K562 (cell line): ENCODE measurements at regions not wholly inside any gene's neighbourhood (a gene's known extent, or its start where the extent isn't known, plus 50 kb on each side); places are given as distances from the start of the nearest gene placed in this dataset.

Experiments
- ATAC-seq: fragments of 200-7000 bp; cut with Tn5 transposase; 3 replicates; pipeline ENCODE4 v1.9.1; 2020; ENCODE audit warnings: moderate library complexity
- BruUV-seq: library from RNA; stranded (reverse); fragments of 400-500 nt; replicated peaks from 2 replicates; lab custom pipeline; 2021; lab: Mats Ljungman, UMichigan
- CTCF ChIA-PET: fragments of 300-600 bp; formaldehyde crosslinking; extraction: SDS; loops from one replicate; lab custom pipeline; 2021; ENCODE audit warnings: low intra/inter-chr PET ratio; lab: Yijun Ruan, JAX
- POLR2A ChIA-PET: fragments of 300-600, 350-650 bp; sonication (Branson Sonifier 250); formaldehyde crosslinking; extraction: SDS; loops from one replicate; lab custom pipeline; 2021; ENCODE audit warnings: antibody characterized with exemption, inconsistent platforms; lab: Yijun Ruan, JAX
- DNase-seq, 4 experiments: peaks; one replicate each; pipeline versions ENCODE4 v3.0.0 to v3.0.0-alpha.2; 2011 to 2018; ENCODE audit warnings: low spot score in 3 of 4, mixed read lengths in 3 of 4; ENCODE audit errors: extremely low read depth in 1 of 4
- FAIRE-seq: peaks from 2 replicates; lab custom pipeline; 2011; peaks lifted over from hg19 to GRCh38; lab: Jason Lieb, UNC
- H2AFZ ChIP-seq: 2 replicates; pipeline ENCODE4 v1.6.0; 2011; ENCODE audit warnings: low read depth, low read length, control low read depth, inconsistent platforms
- H3K27ac ChIP-seq: fragments of 200-600 bp; 3 replicates; pipeline ENCODE4 v1.8.0; 2011; ENCODE audit warnings: low read depth, mild to moderate bottlenecking, control low read depth, inconsistent platforms, low read length, moderate library complexity, mixed read lengths; ENCODE audit errors: extremely low read depth
- H3K27me3 ChIP-seq, 2 experiments: fragments of 300-600 bp in 1 of 2; 2 replicates in 1 of 2; 3 replicates in 1 of 2; pipeline versions ENCODE4 v1.6.0 to v1.8.0; 2011; ENCODE audit warnings: inconsistent platforms in 2 of 2, low read length in 2 of 2, mild to moderate bottlenecking in 1 of 2, mixed read lengths in 1 of 2, moderate library complexity in 1 of 2; ENCODE audit not compliant: control insufficient read depth in 2 of 2, insufficient read depth in 2 of 2
- H3K36me3 ChIP-seq: fragments of 300-600 bp; 3 replicates; pipeline ENCODE4 v1.8.0; 2011; ENCODE audit warnings: mild to moderate bottlenecking, low read length, inconsistent platforms; ENCODE audit not compliant: control insufficient read depth, insufficient read depth
- H3K4me1 ChIP-seq, 2 experiments: fragments of 200-600 bp in 1 of 2; replicated peaks in 1 of 2; 2 replicates in 1 of 2; 3 replicates in 1 of 2; pipeline versions ENCODE4 v1.5.1 to v1.8.0; 2011; ENCODE audit warnings: inconsistent platforms in 2 of 2, low read length in 2 of 2, mild to moderate bottlenecking in 1 of 2, mixed read lengths in 1 of 2, moderate library complexity in 1 of 2; ENCODE audit not compliant: control insufficient read depth in 2 of 2, insufficient read depth in 2 of 2
- H3K4me2 ChIP-seq: 2 replicates; pipeline ENCODE4 v1.6.1; 2011; ENCODE audit warnings: low read length, control low read depth, inconsistent platforms, mixed read lengths; ENCODE audit not compliant: insufficient read depth
- H3K4me3 ChIP-seq: fragments of 200-600 bp; sonication (generic), shearing (Covaris generic); 2 replicates; pipeline ENCODE4 v1.5.1; 2016; ENCODE audit warnings: control low read depth, inconsistent platforms
- H3K79me2 ChIP-seq: fragments of 200-600 bp; 3 replicates; pipeline ENCODE4 v1.8.0; 2011; ENCODE audit warnings: low read length, inconsistent platforms; ENCODE audit not compliant: control insufficient read depth, insufficient read depth
- H3K9ac ChIP-seq, 2 experiments: 2 replicates each; pipeline versions ENCODE4 v1.6.0 to v1.6.1; 2011; ENCODE audit warnings: low read depth in 2 of 2, low read length in 2 of 2, control low read depth in 1 of 2, inconsistent platforms in 1 of 2, mild to moderate bottlenecking in 1 of 2, mixed read lengths in 1 of 2; ENCODE audit not compliant: insufficient read depth in 1 of 2
- H3K9me1 ChIP-seq: one replicate; pipeline ENCODE4 v1.6.0; 2011; ENCODE audit warnings: inconsistent platforms, mild to moderate bottlenecking, low read length, moderate library complexity; ENCODE audit not compliant: control insufficient read depth, insufficient read depth
- H3K9me3 ChIP-seq: replicated peaks from 2 replicates; pipeline ENCODE4 v1.5.1; 2011; ENCODE audit warnings: low read depth, low read length, inconsistent platforms; ENCODE audit not compliant: control insufficient read depth, insufficient read depth
- H4K20me1 ChIP-seq: replicated peaks from 2 replicates; pipeline ENCODE4 v1.6.1; 2011; ENCODE audit warnings: low read length, inconsistent platforms, mixed read lengths; ENCODE audit not compliant: control insufficient read depth, insufficient read depth
- HNRNPL ChIP-seq: fragments of 200-400 bp; formaldehyde crosslinking; IDR thresholded peaks from 2 replicates; pipeline ENCODE4 v1.6.1; 2017; ENCODE audit warnings: low read depth, mild to moderate bottlenecking, low read length
- KLF10 ChIP-seq: fragments of 250-450 bp; sonication (Bioruptor Pico); IDR thresholded peaks from 2 replicates; pipeline ENCODE4 v1.6.1; 2021; ENCODE audit warnings: matching md5 sums
- KLF13 ChIP-seq: fragments of 450-650 bp; IDR thresholded peaks from 2 replicates; pipeline ENCODE4 v1.6.1; 2016; ENCODE audit warnings: missing genetic modification characterization, low read depth, mild to moderate bottlenecking, missing compliant biosample characterization, moderate library complexity, borderline replicate concordance
- MAFG ChIP-seq: fragments of 450-650 bp; conservative IDR thresholded peaks from 2 replicates; pipeline ENCODE4 v1.6.1; 2016; ENCODE audit warnings: missing genetic modification characterization, missing compliant biosample characterization
- MAFK ChIP-seq: IDR thresholded peaks from 2 replicates; pipeline ENCODE4 v1.6.1; 2011; ENCODE audit warnings: low read length, improper control_type of control experiment
- MCM7 ChIP-seq, 2 experiments: fragments of 450-650 bp; IDR thresholded peaks; 2 replicates each; pipeline ENCODE4 v1.6.1; 2016 to 2018
- NR3C1 ChIP-seq: sonication (generic); formaldehyde crosslinking; IDR thresholded peaks from 2 replicates; pipeline ENCODE4 v1.8.1; 2022; ENCODE audit warnings: missing genetic modification reagents
- POLR2A ChIP-seq: fragments of 450-650 bp; conservative IDR thresholded peaks from 2 replicates; pipeline ENCODE4 v1.6.1; 2016
- SIN3B ChIP-seq: fragments of 450-650 bp; IDR thresholded peaks from 2 replicates; pipeline ENCODE4 v1.6.1; 2017; ENCODE audit warnings: low read depth, mild to moderate bottlenecking, moderate library complexity
- SMAD4 ChIP-seq: fragments of 250-450 bp; sonication (Bioruptor Pico); conservative IDR thresholded peaks from 2 replicates; pipeline ENCODE4 v1.8.0; 2021; ENCODE audit warnings: inconsistent platforms, mild to moderate bottlenecking, moderate library complexity
- SOX6 ChIP-seq: fragments of 450-650 bp; IDR thresholded peaks from 2 replicates; pipeline ENCODE4 v1.6.1; 2014; ENCODE audit warnings: mild to moderate bottlenecking
- ZBTB7A ChIP-seq: IDR thresholded peaks from 2 replicates; pipeline ENCODE4 v1.6.1; 2011; ENCODE audit warnings: low read depth, mild to moderate bottlenecking, low read length, moderate library complexity, borderline replicate concordance; ENCODE audit not compliant: control insufficient read depth
- ZFPM2 ChIP-seq: fragments of 250-450 bp; sonication (Bioruptor Pico); IDR thresholded peaks from 2 replicates; pipeline ENCODE4 v1.5.1; 2022; ENCODE audit warnings: mild to moderate bottlenecking
- ZFX ChIP-seq: sonication (generic); formaldehyde crosslinking; IDR thresholded peaks from 2 replicates; pipeline ENCODE4 v1.8.0; 2022; ENCODE audit warnings: mild to moderate bottlenecking, missing genetic modification reagents, moderate library complexity
- ZNF316 ChIP-seq: fragments of 450-650 bp; IDR thresholded peaks from 2 replicates; pipeline ENCODE4 v1.6.1; 2016
- ZNF717 ChIP-seq: fragments of 250-450 bp; sonication (Bioruptor Pico); IDR thresholded peaks from 2 replicates; pipeline ENCODE4 v1.5.0; 2021
- ZZZ3 ChIP-seq: fragments of 450-650 bp; IDR thresholded peaks from 2 replicates; pipeline ENCODE4 v1.6.1; 2016; ENCODE audit warnings: antibody characterized with exemption, mild to moderate bottlenecking, moderate library complexity
- whole genome bisulfite sequencing: fragments of 100-300 bp; shearing (Covaris generic); methylation state at CpG from one replicate; pipeline ENCODE4 v1.1.6; 2016; ENCODE audit warnings: low coverage, mixed read lengths; ENCODE audit not compliant: insufficient coverage; ENCODE audit errors: missing lambda C conversion rate; 5-methylcytosine and 5-hydroxymethylcytosine counted together
- in situ Hi-C: fragments of 300-500 bp; cut with MboI; formaldehyde crosslinking; loops from 4 replicates; pipeline ENCODE4 v1.15.0; 2018; ENCODE audit warnings: inconsistent platforms, mixed read lengths
- intact Hi-C: fragments of 100-400 bp; cut with micrococcal nuclease; formaldehyde crosslinking; loops from 2 replicates; pipeline ENCODE4 v1.14.2; 2022
- TF ChIP-seq, protein P1 (sequence below): IDR thresholded peaks from 2 replicates; pipeline ENCODE4 v1.6.1; 2011; ENCODE audit warnings: borderline replicate concordance, low read depth, mild to moderate bottlenecking, moderate library complexity, low read length; ENCODE audit not compliant: insufficient read depth, poor library complexity, severe bottlenecking
- TF ChIP-seq, protein P2 (sequence below), 2 experiments: IDR thresholded peaks; 2 replicates each; pipeline ENCODE4 v1.6.1; 2011; ENCODE audit warnings: borderline replicate concordance in 1 of 2, control low read depth in 1 of 2, low read depth in 1 of 2, low read length in 1 of 2, mild to moderate bottlenecking in 1 of 2, mixed read lengths in 1 of 2, moderate library complexity in 1 of 2; ENCODE audit not compliant: insufficient read depth in 1 of 2, insufficient read length in 1 of 2, poor library complexity in 1 of 2, severe bottlenecking in 1 of 2; ENCODE audit errors: extremely low read depth in 1 of 2
- TF ChIP-seq, protein P3 (sequence below): fragments of 150-350 bp; conservative IDR thresholded peaks from 2 replicates; pipeline ENCODE4 v1.6.1; 2014; ENCODE audit warnings: low read length

DNA sequence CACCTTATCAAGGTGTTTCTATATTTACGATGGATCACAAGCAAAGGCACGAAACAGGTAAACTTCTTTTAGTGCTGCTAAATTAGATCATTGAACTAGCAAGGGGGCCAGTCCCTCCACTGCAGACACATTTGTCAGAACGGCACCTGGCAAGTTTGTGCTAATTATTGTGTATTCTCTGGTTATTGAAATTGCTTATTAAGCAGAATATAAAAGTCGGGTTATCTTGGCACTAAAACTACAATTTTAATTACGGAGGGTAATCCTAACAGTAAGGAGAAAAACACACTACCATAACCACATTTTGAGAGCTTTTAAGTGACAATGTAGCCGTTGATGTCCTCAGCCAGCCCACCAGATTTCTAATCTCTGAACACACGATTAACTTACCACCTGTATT, 118.9 kb upstream of the BTN3A2 start:
- FAIRE-seq (no peak), ATAC-seq (no peak), DNase-seq (no peak)
- Histone ChIP-seq H3K9me1 (no peaks in the 10 kb centered on the region), H3K4me1 (peaks cover 0 to 9% of the 10 kb centered on the region in 2 experiments; a peak in 3 of 5 replicates), H3K9ac (no peak overlapping the region), H2AFZ (no peak overlapping the region), H3K36me3 (no peaks in the 10 kb centered on the region), H3K27me3 (no peaks in the 10 kb centered on the region), H3K79me2 (peaks cover 10% of the 10 kb centered on the region; the same call in 1 of the 3 replicates), H4K20me1 (no peaks in the 10 kb centered on the region), H3K4me3 (no peak overlapping the region), H3K4me2 (no peak overlapping the region), H3K27ac (no peak overlapping the region), H3K9me3 (no peaks in the 10 kb centered on the region; the same call in 1 of the 2 replicates)
- BruUV-seq = no TSS peak
- 73% methylated on average over 7 of the region's 7 CpGs for WGBS
- ChIA-PET POLR2A (interaction anchor here (6.7 kb wide), 1 partner anchor 11 kb away, joined by 112 read pairs; a partner anchor contains a TSS), CTCF (no interaction called here)
- in situ Hi-C loops (no loop called here), intact Hi-C loops (no loop called here)
- TF ChIP-seq MCM7 (IDR thresholded peaks at IDR 0.05) = no peak
- TF ChIP-seq HNRNPL = no peak
- TF ChIP-seq ZBTB7A = no peak
- TF ChIP-seq, protein P1, sequence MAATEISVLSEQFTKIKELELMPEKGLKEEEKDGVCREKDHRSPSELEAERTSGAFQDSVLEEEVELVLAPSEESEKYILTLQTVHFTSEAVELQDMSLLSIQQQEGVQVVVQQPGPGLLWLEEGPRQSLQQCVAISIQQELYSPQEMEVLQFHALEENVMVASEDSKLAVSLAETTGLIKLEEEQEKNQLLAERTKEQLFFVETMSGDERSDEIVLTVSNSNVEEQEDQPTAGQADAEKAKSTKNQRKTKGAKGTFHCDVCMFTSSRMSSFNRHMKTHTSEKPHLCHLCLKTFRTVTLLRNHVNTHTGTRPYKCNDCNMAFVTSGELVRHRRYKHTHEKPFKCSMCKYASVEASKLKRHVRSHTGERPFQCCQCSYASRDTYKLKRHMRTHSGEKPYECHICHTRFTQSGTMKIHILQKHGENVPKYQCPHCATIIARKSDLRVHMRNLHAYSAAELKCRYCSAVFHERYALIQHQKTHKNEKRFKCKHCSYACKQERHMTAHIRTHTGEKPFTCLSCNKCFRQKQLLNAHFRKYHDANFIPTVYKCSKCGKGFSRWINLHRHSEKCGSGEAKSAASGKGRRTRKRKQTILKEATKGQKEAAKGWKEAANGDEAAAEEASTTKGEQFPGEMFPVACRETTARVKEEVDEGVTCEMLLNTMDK = no peak
- TF ChIP-seq SMAD4 (CRISPR knock-in tag) = no peak
- peak; percentile 67 for TF ChIP-seq MAFK
- no peak for TF ChIP-seq KLF10 (CRISPR knock-in tag)
- TF ChIP-seq ZZZ3 = no peak
- no peak for TF ChIP-seq SIN3B
- no peak for TF ChIP-seq KLF13 (tag)
- TF ChIP-seq, protein P2, sequence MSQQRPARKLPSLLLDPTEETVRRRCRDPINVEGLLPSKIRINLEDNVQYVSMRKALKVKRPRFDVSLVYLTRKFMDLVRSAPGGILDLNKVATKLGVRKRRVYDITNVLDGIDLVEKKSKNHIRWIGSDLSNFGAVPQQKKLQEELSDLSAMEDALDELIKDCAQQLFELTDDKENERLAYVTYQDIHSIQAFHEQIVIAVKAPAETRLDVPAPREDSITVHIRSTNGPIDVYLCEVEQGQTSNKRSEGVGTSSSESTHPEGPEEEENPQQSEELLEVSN (IDR thresholded peaks at IDR 0.05; ENCODE audit: borderline replicate concordance in 1 of 2, extremely low read depth in 1 of 2, insufficient read depth in 1 of 2, insufficient read length in 1 of 2, low read depth in 1 of 2, low read length in 1 of 2, poor library complexity in 1 of 2, severe bottlenecking in 1 of 2) = no peak
- TF ChIP-seq SOX6 = no peak
- TF ChIP-seq, protein P3, sequence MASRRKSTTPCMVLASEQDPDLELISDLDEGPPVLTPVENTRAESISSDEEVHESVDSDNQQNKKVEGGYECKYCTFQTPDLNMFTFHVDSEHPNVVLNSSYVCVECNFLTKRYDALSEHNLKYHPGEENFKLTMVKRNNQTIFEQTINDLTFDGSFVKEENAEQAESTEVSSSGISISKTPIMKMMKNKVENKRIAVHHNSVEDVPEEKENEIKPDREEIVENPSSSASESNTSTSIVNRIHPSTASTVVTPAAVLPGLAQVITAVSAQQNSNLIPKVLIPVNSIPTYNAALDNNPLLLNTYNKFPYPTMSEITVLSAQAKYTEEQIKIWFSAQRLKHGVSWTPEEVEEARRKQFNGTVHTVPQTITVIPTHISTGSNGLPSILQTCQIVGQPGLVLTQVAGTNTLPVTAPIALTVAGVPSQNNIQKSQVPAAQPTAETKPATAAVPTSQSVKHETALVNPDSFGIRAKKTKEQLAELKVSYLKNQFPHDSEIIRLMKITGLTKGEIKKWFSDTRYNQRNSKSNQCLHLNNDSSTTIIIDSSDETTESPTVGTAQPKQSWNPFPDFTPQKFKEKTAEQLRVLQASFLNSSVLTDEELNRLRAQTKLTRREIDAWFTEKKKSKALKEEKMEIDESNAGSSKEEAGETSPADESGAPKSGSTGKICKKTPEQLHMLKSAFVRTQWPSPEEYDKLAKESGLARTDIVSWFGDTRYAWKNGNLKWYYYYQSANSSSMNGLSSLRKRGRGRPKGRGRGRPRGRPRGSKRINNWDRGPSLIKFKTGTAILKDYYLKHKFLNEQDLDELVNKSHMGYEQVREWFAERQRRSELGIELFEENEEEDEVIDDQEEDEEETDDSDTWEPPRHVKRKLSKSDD = no peak
- TF ChIP-seq ZFPM2 (CRISPR knock-in tag) = no peak
- no peak for TF ChIP-seq ZNF717 (CRISPR knock-in tag)
- TF ChIP-seq NR3C1 (CRISPR knock-in tag) = no peak
- peak; percentile 73 for TF ChIP-seq MAFG (tag)
- peak; percentile 88 for TF ChIP-seq ZNF316
- no peak for TF ChIP-seq ZFX (CRISPR knock-in tag)
- TF ChIP-seq POLR2A = no peak
